Hepatocyte (in vitro differentiated cells): ENCODE measurements at regions not wholly inside any gene's neighbourhood (a gene's known extent, or its start where the extent isn't known, plus 50 kb on each side); places are given as distances from the start of the nearest gene placed in this dataset.

Experiments
- DNase-seq: peaks from one replicate; pipeline ENCODE4 v3.0.0-alpha.2; 2016; ENCODE audit warnings: low spot score
- H2AFZ ChIP-seq: fragments of 200-600 bp; sonication (generic); 2 replicates; pipeline ENCODE4 v1.6.0; 2016; ENCODE audit warnings: antibody characterized with exemption, mild to moderate bottlenecking
- H3K27ac ChIP-seq: fragments of 200-600 bp; sonication (generic); 2 replicates; pipeline ENCODE4 v1.5.1; 2016; ENCODE audit warnings: mild to moderate bottlenecking
- H3K27me3 ChIP-seq: fragments of 200-600 bp; sonication (generic); 2 replicates; pipeline ENCODE4 v1.6.1; 2016
- H3K36me3 ChIP-seq: fragments of 200-600 bp; sonication (generic); replicated peaks from 2 replicates; pipeline ENCODE4 v1.5.1; 2016; ENCODE audit warnings: low read depth; ENCODE audit not compliant: insufficient read depth
- H3K4me1 ChIP-seq: fragments of 200-600 bp; sonication (generic); 2 replicates; pipeline ENCODE4 v1.5.1; 2016; ENCODE audit warnings: mild to moderate bottlenecking, moderate library complexity; ENCODE audit not compliant: insufficient read depth
- H3K4me2 ChIP-seq: fragments of 200-600 bp; sonication (generic); 2 replicates; pipeline ENCODE4 v1.6.0; 2016
- H3K4me3 ChIP-seq: fragments of 200-600 bp; sonication (generic); 2 replicates; pipeline ENCODE4 v1.5.1; 2016; ENCODE audit warnings: mild to moderate bottlenecking
- H3K79me2 ChIP-seq: fragments of 200-600 bp; sonication (generic); 2 replicates; pipeline ENCODE4 v1.6.0; 2017; ENCODE audit warnings: mild to moderate bottlenecking
- H3K9me2 ChIP-seq: fragments of 200-600 bp; sonication (generic); replicated peaks from 2 replicates; pipeline ENCODE4 v1.6.0; 2017; ENCODE audit warnings: mild to moderate bottlenecking; ENCODE audit not compliant: insufficient read depth
- H3K9me3 ChIP-seq: fragments of 200-600 bp; sonication (generic); 2 replicates; pipeline ENCODE4 v1.5.1; 2016; ENCODE audit warnings: low read depth, mild to moderate bottlenecking
- H4K20me1 ChIP-seq: fragments of 200-600 bp; sonication (generic); 2 replicates; pipeline ENCODE4 v1.6.0; 2016; ENCODE audit warnings: mild to moderate bottlenecking; ENCODE audit not compliant: insufficient read depth, poor library complexity, severe bottlenecking
- CTCF ChIP-seq: fragments of 200-600 bp; sonication (generic); IDR thresholded peaks from 2 replicates; pipeline ENCODE4 v1.5.1; 2016; ENCODE audit warnings: antibody characterized with exemption, mild to moderate bottlenecking; ENCODE audit not compliant: poor library complexity
- EZH2 ChIP-seq: fragments of 200-600 bp; sonication (generic); IDR thresholded peaks from 2 replicates; pipeline ENCODE4 v1.6.1; 2016; ENCODE audit warnings: antibody characterized with exemption, mild to moderate bottlenecking, borderline replicate concordance
- EZH2phosphoT487 ChIP-seq: fragments of 200-600 bp; sonication (generic); IDR thresholded peaks from one replicate; pipeline ENCODE4 v1.6.1; 2018; ENCODE audit warnings: antibody characterized with exemption, mild to moderate bottlenecking, low read depth, moderate library complexity; ENCODE audit not compliant: unreplicated experiment, severe bottlenecking
- WGBS: methylation state at CpG from one replicate; pipeline ENCODE4 v1.1.6; 2016; ENCODE audit warnings: low lambda C conversion rate; ENCODE audit errors: missing lambda C conversion rate; 5-methylcytosine and 5-hydroxymethylcytosine counted together

DNA sequence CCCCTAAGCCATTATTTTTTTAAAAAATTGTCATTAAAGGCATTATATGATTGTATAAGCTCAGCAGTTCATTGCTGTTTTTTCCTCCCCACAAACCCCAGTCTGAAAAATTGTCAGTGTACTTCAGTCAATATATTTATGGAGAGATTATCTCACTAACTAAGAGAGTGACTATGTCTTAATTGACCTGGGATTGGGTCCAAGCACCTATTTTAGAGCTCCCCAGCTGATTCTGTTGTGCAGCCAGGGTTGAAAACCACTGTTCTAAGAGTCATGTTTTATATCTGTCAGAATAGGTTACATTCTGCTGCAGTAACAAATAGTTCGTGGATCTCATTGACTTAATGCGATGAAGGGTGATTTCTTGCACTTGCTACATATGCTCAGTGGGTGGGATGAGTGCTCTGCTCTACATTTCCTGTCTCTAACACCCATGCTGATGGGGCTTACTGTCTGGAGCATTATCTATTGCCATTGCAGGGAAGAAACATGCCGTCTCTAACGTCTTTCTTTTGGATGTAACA is 171.2 kb upstream of the MPHOSPH6 start:
- WGBS: 88% methylated on average over 4 of the region's 4 CpGs

GRCh38 chr16:82340531-82340930 is 170.5 kb upstream of the MPHOSPH6 start:
- TF ChIP-seq EZH2phosphoT487 (no peak), CTCF (no peak), EZH2 (no peak)
- Histone ChIP-seq H3K4me2 (no peak overlapping the region), H2AFZ (no peak overlapping the region), H3K27me3 (peaks cover 7% of the 10 kb centered on the region), H3K27ac (no peak overlapping the region), H3K79me2 (no peaks in the 10 kb centered on the region), H3K9me2 (no peaks in the 10 kb centered on the region), H4K20me1 (no peaks in the 10 kb centered on the region), H3K4me3 (no peak overlapping the region), H3K36me3 (no peaks in the 10 kb centered on the region), H3K9me3 (no peaks in the 10 kb centered on the region), H3K4me1 (no peaks in the 10 kb centered on the region)
- no peak for DNase-seq
- 61% methylated on average over 4 of the region's 4 CpGs for WGBS

More for the DNA sequence above, 171.2 kb upstream of the MPHOSPH6 start:
- Histone ChIP-seq H3K36me3 (no peaks in the 10 kb centered on the region), H3K27me3 (peaks cover 7% of the 10 kb centered on the region), H3K79me2 (no peaks in the 10 kb centered on the region), H3K9me3 (no peaks in the 10 kb centered on the region), H4K20me1 (no peaks in the 10 kb centered on the region), H2AFZ (no peak overlapping the region), H3K9me2 (no peaks in the 10 kb centered on the region), H3K4me3 (no peak overlapping the region), H3K4me2 (no peak overlapping the region), H3K4me1 (no peaks in the 10 kb centered on the region), H3K27ac (no peak overlapping the region)
- no peak for DNase-seq
- TF ChIP-seq EZH2: no peak

GRCh38 chr16:82337355-82337754 is 167.3 kb upstream of the MPHOSPH6 start:
- Histone ChIP-seq H3K27me3 (peaks cover 7% of the 10 kb centered on the region), H3K79me2 (no peaks in the 10 kb centered on the region), H3K36me3 (no peaks in the 10 kb centered on the region), H4K20me1 (no peaks in the 10 kb centered on the region), H3K4me1 (no peaks in the 10 kb centered on the region), H3K9me3 (no peaks in the 10 kb centered on the region), H3K4me3 (no peak overlapping the region), H2AFZ (no peak overlapping the region), H3K27ac (no peak overlapping the region), H3K4me2 (no peak overlapping the region), H3K9me2 (no peaks in the 10 kb centered on the region)
- DNase-seq: no peak
- TF ChIP-seq EZH2phosphoT487 (no peak), CTCF (no peak), EZH2 (no peak)
- WGBS: 70% methylated on average over 3 of the region's 3 CpGs

GRCh38 chr16:82331974-82332750 is 162.1 kb upstream of the MPHOSPH6 start:
- no peak for TF ChIP-seq CTCF
- no peak for TF ChIP-seq EZH2phosphoT487
- no peak for TF ChIP-seq EZH2
- Histone ChIP-seq H3K79me2 (no peaks in the 10 kb centered on the region), H3K36me3 (no peaks in the 10 kb centered on the region), H3K9me3 (no peaks in the 10 kb centered on the region), H3K27me3 (peaks cover 6% of the 10 kb centered on the region), H4K20me1 (no peaks in the 10 kb centered on the region), H3K9me2 (no peaks in the 10 kb centered on the region), H3K4me1 (peaks cover 11% of the 10 kb centered on the region), H3K27ac (no peak overlapping the region), H2AFZ (no peak overlapping the region), H3K4me2 (no peak overlapping the region), H3K4me3 (no peak overlapping the region)
- no peak for DNase-seq
- 70% methylated on average over 6 of the region's 6 CpGs for WGBS
